Endothelial cell of umbilical vein (primary cell): ENCODE measurements at regions not wholly inside any gene's neighbourhood (a gene's known extent, or its start where the extent isn't known, plus 50 kb on each side); places are given as distances from the start of the nearest gene placed in this dataset.

ENCODE experiments used
- BruUV-seq: library from RNA; stranded (reverse); fragments of 400-500 nt; replicated peaks from 2 replicates; lab custom pipeline; 2021; lab: Mats Ljungman, UMichigan
- CTCF ChIA-PET: fragments of 300-600, 350-600 bp; sonication (Branson Sonifier 250); formaldehyde crosslinking; loops from one replicate; lab custom pipeline; 2021; ENCODE audit warnings: antibody characterized with exemption, inconsistent platforms; lab: Charles Lee
- POLR2A ChIA-PET: fragments of 300-600, 350-600 bp; sonication (Branson Sonifier 250); formaldehyde crosslinking; loops from one replicate; lab custom pipeline; 2021; ENCODE audit warnings: antibody characterized with exemption, inconsistent platforms; lab: Charles Lee
- DNase-seq: peaks from one replicate; pipeline ENCODE4 v3.0.0-alpha.2; 2011; ENCODE audit warnings: low read depth, low spot score
- FAIRE-seq: peaks from 2 replicates; lab custom pipeline; 2011; peaks lifted over from hg19 to GRCh38; lab: Jason Lieb, UNC
- H2AFZ ChIP-seq: 2 replicates; pipeline ENCODE4 v1.6.0; 2012; ENCODE audit warnings: low read depth, low read length, control low read depth, inconsistent platforms
- H3K27ac ChIP-seq: 2 replicates; pipeline ENCODE4 v1.5.1; 2011; ENCODE audit warnings: low read depth, mild to moderate bottlenecking, control low read depth, low read length, moderate library complexity; ENCODE audit not compliant: insufficient read depth
- H3K27me3 ChIP-seq, 2 experiments: 2 replicates each; pipeline versions ENCODE4 v1.6.0 to v1.6.1; 2011; ENCODE audit warnings: low read length in 2 of 2, mixed read lengths in 1 of 2; ENCODE audit not compliant: control insufficient read depth in 2 of 2, insufficient read depth in 2 of 2
- H3K36me3 ChIP-seq, 2 experiments: 2 replicates in 1 of 2; 3 replicates in 1 of 2; pipeline ENCODE4 v1.5.1; 2011; ENCODE audit warnings: low read length in 2 of 2, mild to moderate bottlenecking in 1 of 2, moderate library complexity in 1 of 2; ENCODE audit not compliant: control insufficient read depth in 2 of 2, insufficient read depth in 2 of 2; ENCODE audit errors: extremely low read depth in 1 of 2
- H3K4me1 ChIP-seq: 3 replicates; pipeline ENCODE4 v1.5.1; 2011; ENCODE audit warnings: mild to moderate bottlenecking, low read length; ENCODE audit not compliant: control insufficient read depth, insufficient read depth; ENCODE audit errors: extremely low read depth
- H3K4me2 ChIP-seq: 2 replicates; pipeline ENCODE4 v1.6.1; 2011; ENCODE audit warnings: low read length, control low read depth, mixed read lengths; ENCODE audit not compliant: insufficient read depth
- H3K4me3 ChIP-seq, 3 experiments: fragments of 200-600 bp in 1 of 3; sonication (generic), shearing (Covaris generic) in 1 of 3; replicated peaks in 1 of 3; 2 replicates each; pipeline ENCODE4 v1.5.1; 2011 to 2016; ENCODE audit warnings: control low read depth in 3 of 3, low read length in 3 of 3, mild to moderate bottlenecking in 2 of 3, inconsistent platforms in 1 of 3, low read depth in 1 of 3, moderate library complexity in 1 of 3; ENCODE audit not compliant: insufficient read depth in 1 of 3
- H3K79me2 ChIP-seq: 2 replicates; pipeline ENCODE4 v1.6.0; 2012; ENCODE audit warnings: low read length, inconsistent platforms; ENCODE audit not compliant: control insufficient read depth, insufficient read depth
- H3K9ac ChIP-seq: replicated peaks from 2 replicates; pipeline ENCODE3; 2011; ENCODE audit warnings: low read length, control low read depth; ENCODE audit not compliant: insufficient read depth; ENCODE audit errors: extremely low read depth
- H3K9me1 ChIP-seq: replicated peaks from 3 replicates; pipeline ENCODE4 v1.6.0; 2011; ENCODE audit warnings: mild to moderate bottlenecking, low read length; ENCODE audit not compliant: control insufficient read depth, insufficient read depth; ENCODE audit errors: extremely low read depth
- H3K9me3 ChIP-seq: replicated peaks from 2 replicates; pipeline ENCODE4 v1.5.1; 2012; ENCODE audit warnings: low read length, inconsistent platforms; ENCODE audit not compliant: control insufficient read depth, insufficient read depth
- H4K20me1 ChIP-seq: replicated peaks from 2 replicates; pipeline ENCODE3; 2011; ENCODE audit warnings: mild to moderate bottlenecking, low read length; ENCODE audit not compliant: control insufficient read depth, insufficient read depth; ENCODE audit errors: extremely low read depth
- CTCF ChIP-seq, 2 donors: IDR thresholded peaks; 1 replicate in 1 of 2; 2 replicates in 1 of 2; pipeline ENCODE4 v1.5.1; 2011; ENCODE audit warnings: low read length in 2 of 2, mild to moderate bottlenecking in 2 of 2, moderate library complexity in 2 of 2, control low read depth in 1 of 2, inconsistent platforms in 1 of 2, low read depth in 1 of 2; ENCODE audit not compliant: insufficient read depth in 1 of 2; ENCODE audit errors: extremely low read depth in 1 of 2
- EZH2 ChIP-seq: IDR thresholded peaks from 2 replicates; pipeline ENCODE4 v1.6.1; 2012; ENCODE audit warnings: borderline replicate concordance, low read depth, mild to moderate bottlenecking, moderate library complexity, low read length, inconsistent platforms; ENCODE audit not compliant: severe bottlenecking
- FOS ChIP-seq: IDR thresholded peaks from 2 replicates; pipeline ENCODE4 v1.6.1; 2011; ENCODE audit warnings: mild to moderate bottlenecking, low read length, moderate library complexity, borderline replicate concordance; ENCODE audit not compliant: insufficient read depth
- GATA2 ChIP-seq: IDR thresholded peaks from 2 replicates; pipeline ENCODE4 v1.7.0; 2011; ENCODE audit warnings: low read depth, mild to moderate bottlenecking, moderate library complexity, mixed read lengths, low read length; ENCODE audit not compliant: insufficient read length, insufficient read depth
- JUN ChIP-seq: IDR thresholded peaks from 2 replicates; pipeline ENCODE4 v1.6.1; 2011; ENCODE audit warnings: borderline replicate concordance, low read depth; ENCODE audit not compliant: insufficient read length, insufficient read depth
- MAX ChIP-seq: IDR thresholded peaks from 2 replicates; pipeline ENCODE4 v1.6.1; 2011; ENCODE audit not compliant: insufficient read depth, insufficient read length
- MYC ChIP-seq: IDR thresholded peaks from one replicate; pipeline ENCODE4 v1.6.1; 2011; ENCODE audit warnings: mild to moderate bottlenecking, low read depth, low read length
- POLR2A ChIP-seq: IDR thresholded peaks from 2 replicates; pipeline ENCODE4 v1.6.1; 2012; ENCODE audit warnings: low read depth, mild to moderate bottlenecking, control low read depth, low read length
- POLR2AphosphoS5 ChIP-seq: IDR thresholded peaks from 2 replicates; pipeline ENCODE4 v1.6.1; 2012; ENCODE audit warnings: low read depth, mild to moderate bottlenecking, control low read depth, low read length, moderate library complexity; ENCODE audit not compliant: insufficient read depth
- dilution Hi-C: fragments of 300-500 bp; cut with MboI; formaldehyde crosslinking; loops from one replicate; pipeline ENCODE4 v1.15.0; 2019; ENCODE audit warnings: low sequenced_read_pairs; ENCODE audit not compliant: extremely low pct_ligation_motif_present
- intact Hi-C: fragments of 100-400 bp; cut with micrococcal nuclease; formaldehyde crosslinking; loops from one replicate; pipeline ENCODE4 v1.10.0; 2022

GRCh38 chr4:185088899-185089298 lies 54.2 kb upstream of the SLC25A4 start:
- intact Hi-C loops (no loop called here), dilution Hi-C loops (no loop called here)
- ChIA-PET POLR2A (no interaction called here), CTCF (no interaction called here)
- Histone ChIP-seq H3K9me3 (no peaks in the 10 kb centered on the region), H3K27me3 (peaks cover 2 to 7% of the 10 kb centered on the region in 2 experiments), H3K4me2 (no peak overlapping the region), H3K9me1 (no peaks in the 10 kb centered on the region), H3K27ac (no peak overlapping the region), H3K9ac (no peak overlapping the region), H4K20me1 (no peaks in the 10 kb centered on the region), H3K79me2 (no peaks in the 10 kb centered on the region), H3K4me1 (no peaks in the 10 kb centered on the region), H3K36me3 (no peaks in the 10 kb centered on the region), H2AFZ (no peak overlapping the region), H3K4me3 (no peak overlapping the region)
- no TSS peak for BruUV-seq
- TF ChIP-seq JUN (no peak), POLR2A (no peak), MYC (no peak), FOS (no peak), POLR2AphosphoS5 (no peak), EZH2 (no peak), CTCF (IDR thresholded peaks at IDR 0.05; ENCODE audit: extremely low read depth in 1 of 2, insufficient read depth in 1 of 2, low read depth in 1 of 2, low read length in 2 of 2) (no peak), MAX (no peak), GATA2 (no peak)
- no peak for DNase-seq
- FAIRE-seq: no peak
